Osteoblast (primary cell): ENCODE measurements at regions not wholly inside any gene's neighbourhood (a gene's known extent, or its start where the extent isn't known, plus 50 kb on each side); places are given as distances from the start of the nearest gene placed in this dataset.
A peak's percentile ranks its signal among the peaks of the same experiment; 100 is the strongest.

Experiments
- DNase-seq: peaks from one replicate; pipeline ENCODE4 v3.0.0; 2011; ENCODE audit warnings: low spot score, mixed read lengths; ENCODE audit not compliant: insufficient read length; ENCODE audit errors: missing footprints
- H2AFZ ChIP-seq: 2 replicates; pipeline ENCODE4 v1.6.0; 2011; ENCODE audit warnings: mild to moderate bottlenecking, low read length
- H3K27ac ChIP-seq: 2 replicates; pipeline ENCODE4 v1.5.1; 2011; ENCODE audit warnings: mild to moderate bottlenecking, low read depth, low read length, moderate library complexity
- H3K27me3 ChIP-seq: 2 replicates; pipeline ENCODE4 v1.6.0; 2012; ENCODE audit warnings: mild to moderate bottlenecking, control low read depth, inconsistent platforms, low read length, moderate library complexity; ENCODE audit not compliant: insufficient read depth
- H3K36me3 ChIP-seq: 2 replicates; pipeline ENCODE4 v1.5.1; 2011; ENCODE audit warnings: mild to moderate bottlenecking, low read length, control low read depth, moderate library complexity; ENCODE audit not compliant: insufficient read depth
- H3K4me1 ChIP-seq: 2 replicates; pipeline ENCODE4 v1.5.1; 2011; ENCODE audit warnings: mild to moderate bottlenecking, low read length, control low read depth, moderate library complexity; ENCODE audit not compliant: insufficient read depth
- H3K4me2 ChIP-seq: 2 replicates; pipeline ENCODE4 v1.6.0; 2011; ENCODE audit warnings: mild to moderate bottlenecking, low read length; ENCODE audit not compliant: insufficient read depth
- H3K4me3 ChIP-seq: fragments of 200-600 bp; sonication (generic); 3 replicates; pipeline ENCODE4 v1.5.1; 2012; ENCODE audit warnings: mild to moderate bottlenecking, low read length, inconsistent platforms; ENCODE audit not compliant: insufficient read depth
- H3K79me2 ChIP-seq: 2 replicates; pipeline ENCODE4 v1.6.0; 2012; ENCODE audit warnings: mild to moderate bottlenecking, low read length, control low read depth, inconsistent platforms; ENCODE audit not compliant: insufficient read depth
- H3K9me3 ChIP-seq: 2 replicates; pipeline ENCODE4 v1.5.1; 2011; ENCODE audit warnings: low read depth, low read length, control low read depth
- H4K20me1 ChIP-seq: 2 replicates; pipeline ENCODE4 v1.6.0; 2012; ENCODE audit warnings: mild to moderate bottlenecking, low read length, control low read depth; ENCODE audit not compliant: insufficient read depth
- TF ChIP-seq, protein P1 (sequence below): IDR thresholded peaks from 2 replicates; pipeline ENCODE4 v1.5.1; 2011; ENCODE audit warnings: mild to moderate bottlenecking, low read depth, low read length, moderate library complexity; ENCODE audit errors: extremely low read depth

DNA sequence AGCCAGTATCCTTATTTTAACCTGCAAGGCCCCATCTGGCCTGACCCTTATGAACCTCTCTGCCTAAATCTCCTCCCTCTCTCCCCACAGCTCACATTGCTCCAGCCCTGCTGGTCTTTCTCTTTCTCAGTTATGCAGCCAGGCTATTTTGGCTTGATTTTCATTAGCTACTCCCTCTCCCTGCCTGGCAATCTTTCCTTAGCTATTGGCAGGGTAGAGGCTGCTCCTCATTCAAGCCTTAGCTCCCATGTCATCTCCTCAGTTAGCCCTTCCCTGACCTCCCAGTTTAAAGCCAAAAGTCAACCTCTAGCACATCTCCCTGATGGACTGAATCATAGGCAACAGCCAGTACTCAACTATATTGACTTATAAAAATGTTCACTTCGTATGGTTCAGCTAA lies 214.4 kb upstream of the CELF2 start:
- Histone ChIP-seq H3K36me3 (no peaks in the 10 kb centered on the region), H3K79me2 (no peaks in the 10 kb centered on the region), H3K4me2 (no peak overlapping the region), H3K27ac (no peak overlapping the region), H3K4me3 (no peak overlapping the region), H3K9me3 (no peaks in the 10 kb centered on the region), H3K27me3 (no peaks in the 10 kb centered on the region), H2AFZ (no peak overlapping the region), H3K4me1 (peaks cover 20% of the 10 kb centered on the region), H4K20me1 (no peaks in the 10 kb centered on the region)
- TF ChIP-seq, protein P1, sequence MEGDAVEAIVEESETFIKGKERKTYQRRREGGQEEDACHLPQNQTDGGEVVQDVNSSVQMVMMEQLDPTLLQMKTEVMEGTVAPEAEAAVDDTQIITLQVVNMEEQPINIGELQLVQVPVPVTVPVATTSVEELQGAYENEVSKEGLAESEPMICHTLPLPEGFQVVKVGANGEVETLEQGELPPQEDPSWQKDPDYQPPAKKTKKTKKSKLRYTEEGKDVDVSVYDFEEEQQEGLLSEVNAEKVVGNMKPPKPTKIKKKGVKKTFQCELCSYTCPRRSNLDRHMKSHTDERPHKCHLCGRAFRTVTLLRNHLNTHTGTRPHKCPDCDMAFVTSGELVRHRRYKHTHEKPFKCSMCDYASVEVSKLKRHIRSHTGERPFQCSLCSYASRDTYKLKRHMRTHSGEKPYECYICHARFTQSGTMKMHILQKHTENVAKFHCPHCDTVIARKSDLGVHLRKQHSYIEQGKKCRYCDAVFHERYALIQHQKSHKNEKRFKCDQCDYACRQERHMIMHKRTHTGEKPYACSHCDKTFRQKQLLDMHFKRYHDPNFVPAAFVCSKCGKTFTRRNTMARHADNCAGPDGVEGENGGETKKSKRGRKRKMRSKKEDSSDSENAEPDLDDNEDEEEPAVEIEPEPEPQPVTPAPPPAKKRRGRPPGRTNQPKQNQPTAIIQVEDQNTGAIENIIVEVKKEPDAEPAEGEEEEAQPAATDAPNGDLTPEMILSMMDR: no peak
- no peak for DNase-seq

GRCh38 chr10:10804061-10804460 lies 213.6 kb upstream of the CELF2 start:
- Histone ChIP-seq H3K9me3 (no peaks in the 10 kb centered on the region), H2AFZ (no peak overlapping the region), H3K4me2 (no peak overlapping the region), H3K79me2 (no peaks in the 10 kb centered on the region), H3K4me3 (no peak overlapping the region), H4K20me1 (no peaks in the 10 kb centered on the region), H3K27ac (no peak overlapping the region), H3K27me3 (no peaks in the 10 kb centered on the region), H3K36me3 (no peaks in the 10 kb centered on the region), H3K4me1 (peaks cover 20% of the 10 kb centered on the region)
- TF ChIP-seq, protein P1: no peak
- no peak for DNase-seq

- peak overlapping the region; percentile 13 for H3K4me2 ChIP-seq
- no peak overlapping the region for H2AFZ ChIP-seq
- no peak overlapping the region for H3K4me3 ChIP-seq
- H3K79me2 ChIP-seq: no peaks in the 10 kb centered on the region
- peak overlapping the region; percentile 79 for H3K27ac ChIP-seq
- no peaks in the 10 kb centered on the region for H3K27me3 ChIP-seq
- TF ChIP-seq, protein P1: no peak
- no peak for DNase-seq
- H3K36me3 ChIP-seq: no peaks in the 10 kb centered on the region
- H3K9me3 ChIP-seq: no peaks in the 10 kb centered on the region
- H3K4me1 ChIP-seq: peaks cover 20% of the 10 kb centered on the region
- H4K20me1 ChIP-seq: no peaks in the 10 kb centered on the region
These were observed 212.5 kb upstream of the CELF2 start for GRCh38 chr10:10804998-10805740.

GRCh38 chr10:10807106-10807505 lies 210.6 kb upstream of the CELF2 start:
- no peak overlapping the region for H3K4me2 ChIP-seq

More at GRCh38 chr10:10807106-10807505, 210.6 kb upstream of the CELF2 start:
- Histone ChIP-seq H3K9me3 (no peaks in the 10 kb centered on the region), H3K4me1 (peaks cover 20% of the 10 kb centered on the region), H2AFZ (no peak overlapping the region), H3K27me3 (no peaks in the 10 kb centered on the region), H3K27ac (no peak overlapping the region), H3K36me3 (no peaks in the 10 kb centered on the region), H4K20me1 (no peaks in the 10 kb centered on the region), H3K4me3 (no peak overlapping the region), H3K79me2 (no peaks in the 10 kb centered on the region)
- no peak for DNase-seq
- TF ChIP-seq, protein P1: no peak
